ENCODE measurements at regions not wholly inside any gene's neighbourhood (a gene's known extent, or its start where the extent isn't known, plus 50 kb on each side); places are given as distances from the start of the nearest gene placed in this dataset.

- TF ChIP-seq YY1 (IDR thresholded peaks at IDR 0.05; ENCODE audit: insufficient read depth, insufficient read length) (no peak), ZNF274 (IDR thresholded peaks at IDR 0.05; ENCODE audit: low read depth, low read length) (no peak)
These were observed 785.0 kb upstream of the MIR17HG start for GRCh38 chr13:90562443-90562842.
